ENCODE measurements at regions not wholly inside any gene's neighbourhood (a gene's known extent, or its start where the extent isn't known, plus 50 kb on each side); places are given as distances from the start of the nearest gene placed in this dataset.

DNA sequence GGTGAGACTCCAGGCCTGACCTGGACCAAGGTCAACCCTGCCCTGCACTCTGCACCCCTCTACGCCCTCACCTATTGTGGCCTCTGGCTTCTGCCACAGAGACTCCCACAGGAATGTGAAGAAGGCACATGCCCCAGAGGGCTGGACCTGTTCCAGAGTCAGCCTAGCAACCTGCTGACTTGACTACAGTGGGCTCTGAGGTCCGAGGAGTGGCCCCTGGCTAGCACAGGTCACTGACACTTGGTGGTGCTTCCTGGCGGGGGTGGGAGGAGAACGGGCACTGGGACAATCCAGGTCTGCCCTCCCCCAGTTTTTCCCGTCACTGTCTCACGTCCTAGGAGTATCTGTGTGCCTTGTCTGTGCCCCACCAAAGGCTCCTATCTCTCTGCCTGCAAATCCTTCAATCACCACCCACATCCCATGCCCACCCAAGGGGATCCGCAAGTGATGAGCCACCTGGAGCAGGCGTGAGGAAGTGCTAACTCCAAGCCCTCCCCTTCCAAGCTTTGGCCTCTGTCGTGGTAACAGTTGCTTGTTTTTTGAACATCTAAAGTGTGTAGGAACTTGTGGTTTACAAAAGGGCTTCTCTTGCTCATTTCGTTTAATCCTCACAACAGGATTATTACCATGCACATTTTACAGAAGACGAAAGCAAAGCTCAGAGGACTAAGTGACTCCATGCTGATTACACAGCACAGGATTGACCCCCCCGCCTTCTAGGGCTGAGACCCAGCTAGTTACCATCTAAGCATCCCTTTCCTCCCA lies 86.2 kb downstream of the MCFD2 start:
- H3K4me3 ChIP-seq (ENCODE audit: low read depth in 1 of 2, low read length in 2 of 2): no peak overlapping the region
- H3K27ac ChIP-seq (ENCODE audit: low read length): no peak overlapping the region
- no peaks in the 10 kb centered on the region for H3K36me3 ChIP-seq (ENCODE audit: control insufficient read depth in 1 of 2, insufficient read depth in 2 of 2, low read length in 2 of 2)
- no peaks in the 10 kb centered on the region for H3K27me3 ChIP-seq (ENCODE audit: low read depth, low read length)
- no peaks in the 10 kb centered on the region for H3K4me1 ChIP-seq (ENCODE audit: control insufficient read depth in 1 of 2, insufficient read depth in 2 of 2, low read length in 2 of 2)
- no peaks in the 10 kb centered on the region for H3K9me3 ChIP-seq (ENCODE audit: control insufficient read depth in 1 of 2, low read length in 2 of 2)

DNA sequence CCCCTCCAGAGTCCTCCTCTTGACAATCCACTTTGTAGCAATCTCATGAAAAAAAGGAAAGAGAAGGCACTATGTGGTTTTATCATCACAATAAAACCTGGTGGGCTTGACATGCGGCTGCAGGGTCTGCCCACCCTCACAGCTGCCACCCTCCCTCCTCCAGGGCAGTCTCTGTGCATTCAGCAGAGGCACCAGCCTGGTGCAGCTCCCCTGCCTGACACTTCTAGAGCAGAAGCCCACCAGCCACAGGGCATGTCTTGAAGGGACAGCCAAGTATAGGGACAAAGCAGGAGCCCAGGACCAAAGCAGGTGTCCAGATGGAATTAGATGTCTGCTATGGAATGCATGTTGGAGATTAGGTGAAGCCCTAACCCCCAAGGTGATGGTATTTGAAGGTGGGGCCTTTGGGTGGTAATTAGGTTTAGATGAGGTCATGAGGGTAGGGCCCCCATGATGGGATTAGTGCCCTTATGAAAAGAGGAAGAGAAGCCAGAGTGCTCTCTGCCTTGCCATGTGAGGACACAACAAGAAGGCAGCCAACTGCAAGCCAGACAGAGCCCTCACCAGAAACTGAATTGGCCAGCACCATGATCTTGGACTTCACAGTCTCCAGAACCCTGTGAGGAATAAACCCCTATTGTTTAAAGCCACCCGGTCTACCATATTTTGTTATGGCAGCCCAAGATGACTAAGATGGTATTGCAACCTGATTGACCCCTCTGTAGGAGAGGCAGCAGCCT lies 86.9 kb downstream of the MCFD2 start:
- no peak overlapping the region for H3K27ac ChIP-seq (ENCODE audit: low read length)

DNA sequence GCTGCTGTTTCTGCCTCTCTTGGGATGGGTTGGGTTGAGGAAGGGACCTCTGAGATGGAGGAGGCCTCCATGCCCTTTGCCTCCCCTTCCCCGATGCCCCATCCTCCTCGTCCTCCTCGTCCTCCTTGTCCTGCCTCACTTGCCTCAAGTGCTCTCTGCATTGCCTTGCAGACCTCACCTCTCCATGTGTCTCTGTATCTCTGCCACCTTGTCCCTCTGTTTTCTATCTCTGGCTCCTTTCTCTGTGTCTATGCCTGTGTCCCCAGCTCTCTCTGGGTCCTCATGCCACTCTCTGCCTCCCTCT lies 87.5 kb downstream of the MCFD2 start:
- Histone ChIP-seq H3K27me3 (ENCODE audit: low read depth, low read length) (no peaks in the 10 kb centered on the region), H3K9me3 (ENCODE audit: control insufficient read depth in 1 of 2, low read length in 2 of 2) (no peaks in the 10 kb centered on the region), H3K36me3 (ENCODE audit: control insufficient read depth in 1 of 2, insufficient read depth in 2 of 2, low read length in 2 of 2) (no peaks in the 10 kb centered on the region), H3K27ac (ENCODE audit: low read length) (no peak overlapping the region), H3K4me1 (ENCODE audit: control insufficient read depth in 1 of 2, insufficient read depth in 2 of 2, low read length in 2 of 2) (no peaks in the 10 kb centered on the region), H3K4me3 (ENCODE audit: low read depth in 1 of 2, low read length in 2 of 2) (no peak overlapping the region)

More for the DNA sequence above, 86.9 kb downstream of the MCFD2 start:
- H3K27me3 ChIP-seq (ENCODE audit: low read depth, low read length): no peaks in the 10 kb centered on the region
- no peaks in the 10 kb centered on the region for H3K9me3 ChIP-seq (ENCODE audit: control insufficient read depth in 1 of 2, low read length in 2 of 2)
- H3K4me3 ChIP-seq (ENCODE audit: low read depth in 1 of 2, low read length in 2 of 2): no peak overlapping the region
- H3K36me3 ChIP-seq (ENCODE audit: control insufficient read depth in 1 of 2, insufficient read depth in 2 of 2, low read length in 2 of 2): no peaks in the 10 kb centered on the region
- H3K4me1 ChIP-seq (ENCODE audit: control insufficient read depth in 1 of 2, insufficient read depth in 2 of 2, low read length in 2 of 2): no peaks in the 10 kb centered on the region

DNA sequence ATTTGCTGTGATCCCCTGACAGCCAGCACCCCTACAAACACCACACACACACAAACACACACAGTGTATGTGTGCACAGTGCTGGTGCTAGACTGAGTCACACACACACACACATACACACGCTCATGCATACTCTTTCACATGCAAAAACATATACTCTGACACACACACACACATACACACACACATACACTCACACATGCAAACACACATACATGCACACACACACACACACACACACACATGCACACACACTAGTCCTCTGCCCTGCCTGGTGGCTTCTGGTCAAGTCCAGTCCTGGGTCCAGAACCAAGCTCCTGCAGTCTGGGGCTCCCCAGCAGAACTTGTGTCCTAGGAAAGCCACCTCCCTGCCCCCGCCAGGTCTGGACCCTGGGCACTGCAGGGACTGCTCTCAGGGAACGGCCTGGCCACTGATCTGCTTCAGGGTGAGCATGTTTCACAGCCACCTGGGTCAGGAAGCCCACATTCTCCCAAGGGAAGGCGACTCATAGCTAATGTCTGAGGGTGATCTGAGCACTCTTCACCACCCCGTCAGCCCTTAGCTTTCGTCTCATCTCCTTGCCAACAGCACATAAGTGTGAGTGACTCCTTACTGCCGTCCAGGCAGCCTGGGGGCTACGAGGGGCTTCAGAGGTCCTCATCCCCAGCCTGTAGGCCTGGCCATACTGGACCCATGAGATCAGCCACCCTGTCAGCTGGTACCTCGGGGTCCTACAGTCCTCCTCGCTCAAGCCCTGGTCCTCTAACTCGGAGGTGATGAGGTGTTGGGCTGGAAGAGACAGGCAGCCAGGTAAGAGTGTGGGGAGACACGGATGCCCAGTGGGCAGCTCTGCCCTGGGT lies 88.1 kb downstream of the MCFD2 start:
- Histone ChIP-seq H3K4me3 (ENCODE audit: low read depth in 1 of 2, low read length in 2 of 2) (no peak overlapping the region), H3K27me3 (ENCODE audit: low read depth, low read length) (no peaks in the 10 kb centered on the region)

DNA sequence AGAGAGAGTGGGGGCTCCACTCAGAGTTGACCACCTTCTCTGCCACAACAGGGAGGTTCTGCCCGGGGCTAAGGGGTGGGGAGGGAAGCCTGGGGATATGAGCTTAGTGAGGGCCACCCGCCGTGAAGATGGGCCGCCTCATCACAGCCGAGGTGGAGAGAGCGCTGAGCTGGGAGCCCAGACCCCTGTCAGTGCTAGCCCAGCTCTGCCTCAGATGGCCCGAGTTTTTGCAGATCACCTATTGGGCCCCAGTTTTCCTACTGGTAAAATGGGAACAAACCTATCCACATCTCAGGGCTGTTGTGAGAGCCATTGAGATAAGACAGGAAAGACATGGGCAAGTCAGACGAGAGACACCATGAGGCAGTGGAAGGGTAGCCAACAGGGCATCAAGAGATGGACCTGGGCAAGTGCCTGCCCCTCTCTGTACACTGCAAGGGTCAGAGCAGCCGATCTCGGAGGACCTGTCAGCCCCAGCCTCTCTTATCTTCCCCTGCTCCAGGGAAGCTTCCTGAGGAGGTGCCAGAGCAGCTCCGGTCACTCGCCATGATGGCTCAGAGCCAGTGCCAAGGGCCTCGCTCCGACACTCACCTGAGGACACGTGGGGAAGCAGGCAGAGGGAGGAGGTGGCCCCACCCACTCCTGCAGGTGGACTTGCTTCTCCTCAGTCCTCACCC lies 88.9 kb downstream of the MCFD2 start:
- no peak overlapping the region for H3K27ac ChIP-seq (ENCODE audit: low read length)
- H3K4me3 ChIP-seq (ENCODE audit: low read depth in 1 of 2, low read length in 2 of 2): no peak overlapping the region
- no peaks in the 10 kb centered on the region for H3K36me3 ChIP-seq (ENCODE audit: control insufficient read depth in 1 of 2, insufficient read depth in 2 of 2, low read length in 2 of 2)
- H3K4me1 ChIP-seq (ENCODE audit: control insufficient read depth in 1 of 2, insufficient read depth in 2 of 2, low read length in 2 of 2): no peaks in the 10 kb centered on the region
- H3K9me3 ChIP-seq (ENCODE audit: control insufficient read depth in 1 of 2, low read length in 2 of 2): no peaks in the 10 kb centered on the region
- H3K27me3 ChIP-seq (ENCODE audit: low read depth, low read length): no peaks in the 10 kb centered on the region

More for the DNA sequence above, 88.1 kb downstream of the MCFD2 start:
- Histone ChIP-seq H3K36me3 (ENCODE audit: control insufficient read depth in 1 of 2, insufficient read depth in 2 of 2, low read length in 2 of 2) (no peaks in the 10 kb centered on the region), H3K27ac (ENCODE audit: low read length) (no peak overlapping the region), H3K9me3 (ENCODE audit: control insufficient read depth in 1 of 2, low read length in 2 of 2) (no peaks in the 10 kb centered on the region), H3K4me1 (ENCODE audit: control insufficient read depth in 1 of 2, insufficient read depth in 2 of 2, low read length in 2 of 2) (no peaks in the 10 kb centered on the region)

DNA sequence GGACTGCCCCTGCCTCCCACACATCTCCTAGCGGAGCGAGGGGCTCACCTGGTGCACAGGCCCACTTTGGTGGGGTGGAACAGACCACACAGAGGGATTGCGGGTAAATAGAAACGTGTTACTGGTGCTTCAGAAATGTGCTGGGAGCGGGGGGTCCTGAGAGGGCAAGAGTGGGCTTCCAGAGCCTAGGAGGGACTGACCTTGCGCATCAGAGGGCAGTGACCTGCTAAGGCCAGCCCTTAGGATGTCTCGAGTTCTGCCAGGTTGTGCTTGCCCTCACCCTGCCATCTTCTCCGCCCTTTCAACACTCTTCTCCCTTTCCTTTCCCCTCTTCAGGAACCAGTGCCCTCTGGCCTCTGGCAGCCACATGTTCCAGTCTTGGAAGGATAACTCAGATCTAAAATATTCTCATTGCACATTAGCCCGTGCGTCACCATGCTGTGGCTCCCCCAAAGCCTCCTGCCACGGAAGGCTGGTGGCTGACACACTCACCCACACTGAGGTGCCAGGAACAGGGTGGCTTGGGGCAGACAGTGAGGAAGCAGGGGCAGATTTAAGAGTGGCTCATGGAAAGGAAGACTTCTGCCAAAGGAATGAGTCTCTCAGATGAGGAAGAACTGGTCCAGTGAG lies 89.6 kb downstream of the MCFD2 start:
- H3K27me3 ChIP-seq (ENCODE audit: low read depth, low read length): no peaks in the 10 kb centered on the region
- H3K27ac ChIP-seq (ENCODE audit: low read length): no peak overlapping the region
- no peaks in the 10 kb centered on the region for H3K36me3 ChIP-seq (ENCODE audit: control insufficient read depth in 1 of 2, insufficient read depth in 2 of 2, low read length in 2 of 2)
- H3K9me3 ChIP-seq (ENCODE audit: control insufficient read depth in 1 of 2, low read length in 2 of 2): no peaks in the 10 kb centered on the region
- H3K4me3 ChIP-seq (ENCODE audit: low read depth in 1 of 2, low read length in 2 of 2): no peak overlapping the region
- H3K4me1 ChIP-seq (ENCODE audit: control insufficient read depth in 1 of 2, insufficient read depth in 2 of 2, low read length in 2 of 2): no peaks in the 10 kb centered on the region

DNA sequence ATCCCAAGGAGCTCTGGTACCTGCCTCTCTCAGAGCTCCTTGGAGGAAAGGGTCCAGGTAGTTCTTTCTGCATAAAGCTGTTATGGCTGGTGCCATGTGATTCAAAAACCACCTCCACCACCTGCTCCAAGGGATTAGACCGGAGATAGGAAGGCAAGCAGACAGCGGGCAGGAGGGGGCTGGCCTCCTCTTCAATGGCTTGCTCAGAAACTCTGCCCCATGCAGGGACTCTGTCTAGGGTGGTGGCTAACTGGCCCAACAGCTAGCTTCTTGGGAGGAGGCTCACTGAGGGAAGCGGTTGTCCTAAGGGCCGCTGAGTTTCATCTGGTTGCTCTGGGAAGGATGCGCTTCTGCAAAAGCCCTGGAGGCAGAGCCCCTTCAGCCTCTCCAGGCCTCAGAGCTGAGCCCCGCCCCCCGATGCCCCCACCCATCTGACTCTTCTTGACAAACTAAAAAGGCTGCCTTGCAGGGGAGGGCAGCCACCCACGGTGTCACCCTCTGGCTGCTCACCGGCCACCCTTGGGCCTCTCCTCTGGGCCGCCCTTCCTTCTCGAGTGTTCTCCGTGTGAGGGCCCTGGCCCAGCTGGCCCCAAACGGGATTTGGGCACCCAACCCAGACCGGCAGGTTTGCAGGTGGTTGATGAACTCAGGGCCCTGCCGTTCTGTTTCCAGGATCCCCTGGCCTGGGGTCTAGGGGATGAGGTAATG lies 90.2 kb downstream of the MCFD2 start:
- Histone ChIP-seq H3K27me3 (ENCODE audit: low read depth, low read length) (no peaks in the 10 kb centered on the region), H3K4me1 (ENCODE audit: control insufficient read depth in 1 of 2, insufficient read depth in 2 of 2, low read length in 2 of 2) (no peaks in the 10 kb centered on the region), H3K27ac (ENCODE audit: low read length) (no peak overlapping the region), H3K36me3 (ENCODE audit: control insufficient read depth in 1 of 2, insufficient read depth in 2 of 2, low read length in 2 of 2) (no peaks in the 10 kb centered on the region), H3K4me3 (ENCODE audit: low read depth in 1 of 2, low read length in 2 of 2) (no peak overlapping the region), H3K9me3 (ENCODE audit: control insufficient read depth in 1 of 2, low read length in 2 of 2) (no peaks in the 10 kb centered on the region)

DNA sequence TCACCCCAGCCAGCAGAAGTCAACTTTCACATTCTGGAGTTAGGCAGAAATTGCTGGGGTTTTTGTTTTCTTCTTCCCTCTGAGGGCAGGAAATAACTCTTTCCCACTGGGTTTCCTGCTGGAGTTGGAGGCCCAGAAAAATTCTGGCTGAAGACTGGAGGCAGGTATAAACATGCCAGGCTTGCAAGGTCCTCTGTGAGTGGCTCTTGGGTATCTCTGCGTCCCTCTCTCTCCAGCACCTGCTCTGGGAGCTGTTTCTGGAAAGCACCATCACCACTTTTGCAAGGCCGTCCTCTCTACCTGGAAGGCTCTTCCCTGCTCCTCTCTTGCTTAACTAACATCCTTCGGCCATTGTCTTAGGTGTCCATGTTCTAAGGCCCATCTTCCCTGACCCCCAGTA lies 91.0 kb downstream of the MCFD2 start:
- no peak overlapping the region for H3K27ac ChIP-seq (ENCODE audit: low read length)
- H3K36me3 ChIP-seq (ENCODE audit: control insufficient read depth in 1 of 2, insufficient read depth in 2 of 2, low read length in 2 of 2): no peaks in the 10 kb centered on the region
- no peak overlapping the region for H3K4me3 ChIP-seq (ENCODE audit: low read depth in 1 of 2, low read length in 2 of 2)
- no peaks in the 10 kb centered on the region for H3K4me1 ChIP-seq (ENCODE audit: control insufficient read depth in 1 of 2, insufficient read depth in 2 of 2, low read length in 2 of 2)
- H3K27me3 ChIP-seq (ENCODE audit: low read depth, low read length): no peaks in the 10 kb centered on the region
- H3K9me3 ChIP-seq (ENCODE audit: control insufficient read depth in 1 of 2, low read length in 2 of 2): no peaks in the 10 kb centered on the region

DNA sequence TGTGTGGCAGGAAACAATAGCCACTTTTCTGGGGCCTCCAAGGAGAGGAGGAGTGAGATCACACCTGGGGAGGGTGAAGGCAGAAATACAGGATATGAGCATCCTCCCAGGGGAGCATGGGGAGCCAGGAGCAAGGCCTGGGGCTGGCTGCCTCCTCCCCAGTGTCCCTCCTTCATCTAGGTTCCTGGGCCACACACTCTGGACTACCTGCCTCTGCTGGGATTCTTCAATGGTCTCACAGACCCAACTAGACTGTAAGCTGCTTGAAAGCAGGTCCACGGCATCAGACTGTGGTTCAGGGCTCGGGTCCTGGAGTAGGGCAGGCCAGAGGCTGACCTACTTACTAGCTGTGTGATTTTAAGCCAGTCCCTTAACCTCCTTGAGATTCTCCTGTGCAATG lies 94.0 kb downstream of the MCFD2 start:
- Histone ChIP-seq H3K4me1 (ENCODE audit: control insufficient read depth in 1 of 2, insufficient read depth in 2 of 2, low read length in 2 of 2) (peaks cover 10 to 17% of the 10 kb centered on the region in 2 donors), H3K27ac (ENCODE audit: low read length) (no peak overlapping the region), H3K4me3 (ENCODE audit: low read depth in 1 of 2, low read length in 2 of 2) (no peak overlapping the region), H3K27me3 (ENCODE audit: low read depth, low read length) (no peaks in the 10 kb centered on the region), H3K9me3 (ENCODE audit: control insufficient read depth in 1 of 2, low read length in 2 of 2) (no peaks in the 10 kb centered on the region), H3K36me3 (ENCODE audit: control insufficient read depth in 1 of 2, insufficient read depth in 2 of 2, low read length in 2 of 2) (no peaks in the 10 kb centered on the region)

DNA sequence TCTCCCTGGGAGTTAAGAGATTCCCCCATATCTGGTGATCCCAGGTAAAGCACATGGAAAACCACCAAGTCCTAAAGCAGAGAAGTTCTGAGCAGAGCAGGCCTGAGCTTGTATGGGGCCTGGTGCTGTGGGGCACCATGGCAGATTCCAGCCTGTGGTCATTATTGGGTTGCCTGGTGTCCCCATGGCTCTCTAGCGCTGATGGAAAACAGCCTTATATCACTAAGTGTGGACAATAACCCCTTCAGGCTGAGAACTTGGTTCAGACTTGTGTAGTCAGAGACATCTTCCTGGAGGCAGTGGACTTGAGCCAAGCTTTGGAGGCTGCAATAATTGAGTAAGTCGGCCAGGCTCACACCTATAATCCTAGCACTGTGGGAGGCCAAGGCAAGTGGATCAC lies 96.8 kb downstream of the MCFD2 start:
- H3K27ac ChIP-seq (ENCODE audit: low read length): no peak overlapping the region
- H3K4me1 ChIP-seq (ENCODE audit: control insufficient read depth in 1 of 2, insufficient read depth in 2 of 2, low read length in 2 of 2): peaks cover 10 to 21% of the 10 kb centered on the region in 2 donors
- no peaks in the 10 kb centered on the region for H3K36me3 ChIP-seq (ENCODE audit: control insufficient read depth in 1 of 2, insufficient read depth in 2 of 2, low read length in 2 of 2)
- no peaks in the 10 kb centered on the region for H3K9me3 ChIP-seq (ENCODE audit: control insufficient read depth in 1 of 2, low read length in 2 of 2)
- H3K27me3 ChIP-seq (ENCODE audit: low read depth, low read length): no peaks in the 10 kb centered on the region
- no peak overlapping the region for H3K4me3 ChIP-seq (ENCODE audit: low read depth in 1 of 2, low read length in 2 of 2)

All from muscle layer of duodenum (tissue), 2 donors.